Uterus (tissue), 2 donors: ENCODE measurements at regions not wholly inside any gene's neighbourhood (a gene's known extent, or its start where the extent isn't known, plus 50 kb on each side); places are given as distances from the start of the nearest gene placed in this dataset.

ENCODE experiments used
- POLR2A ChIP-seq, 2 donors: fragments of 450-650 bp; IDR thresholded peaks; one replicate each; pipeline ENCODE4 v1.6.1; 2016; ENCODE audit warnings: antibody characterized with exemption in 2 of 2, mild to moderate bottlenecking in 1 of 2, moderate library complexity in 1 of 2
- TF ChIP-seq, protein P1 (sequence below), 4 experiments: fragments of 200-600 bp in 2 of 4; fragments of 450-650 bp in 2 of 4; sonication (generic) in 2 of 4; IDR thresholded peaks; one replicate each; pipeline ENCODE4 v1.5.1; 2016 to 2019; ENCODE audit warnings: antibody characterized with exemption in 4 of 4, mild to moderate bottlenecking in 2 of 4, moderate library complexity in 1 of 4

DNA sequence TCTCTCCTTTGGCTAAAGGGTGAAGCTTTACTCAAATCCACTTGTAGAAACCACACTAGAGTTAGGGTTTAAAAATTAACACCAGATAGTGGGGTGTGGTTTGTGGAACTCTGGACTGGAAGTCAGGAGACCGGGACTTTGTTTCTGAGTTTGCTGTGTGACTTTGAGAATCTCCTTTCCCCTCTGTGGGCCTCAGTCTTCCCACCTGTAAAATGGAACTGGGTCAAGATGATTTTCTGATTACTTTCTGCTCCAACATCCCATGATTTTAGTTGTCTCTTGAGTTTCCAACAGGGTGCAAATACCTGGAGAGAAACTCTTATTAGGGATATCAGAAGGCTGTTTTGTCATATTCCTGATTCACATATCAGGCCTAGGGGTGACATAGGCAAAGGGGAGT lies 301.0 kb downstream of the MIAT start:
- TF ChIP-seq, protein P1, sequence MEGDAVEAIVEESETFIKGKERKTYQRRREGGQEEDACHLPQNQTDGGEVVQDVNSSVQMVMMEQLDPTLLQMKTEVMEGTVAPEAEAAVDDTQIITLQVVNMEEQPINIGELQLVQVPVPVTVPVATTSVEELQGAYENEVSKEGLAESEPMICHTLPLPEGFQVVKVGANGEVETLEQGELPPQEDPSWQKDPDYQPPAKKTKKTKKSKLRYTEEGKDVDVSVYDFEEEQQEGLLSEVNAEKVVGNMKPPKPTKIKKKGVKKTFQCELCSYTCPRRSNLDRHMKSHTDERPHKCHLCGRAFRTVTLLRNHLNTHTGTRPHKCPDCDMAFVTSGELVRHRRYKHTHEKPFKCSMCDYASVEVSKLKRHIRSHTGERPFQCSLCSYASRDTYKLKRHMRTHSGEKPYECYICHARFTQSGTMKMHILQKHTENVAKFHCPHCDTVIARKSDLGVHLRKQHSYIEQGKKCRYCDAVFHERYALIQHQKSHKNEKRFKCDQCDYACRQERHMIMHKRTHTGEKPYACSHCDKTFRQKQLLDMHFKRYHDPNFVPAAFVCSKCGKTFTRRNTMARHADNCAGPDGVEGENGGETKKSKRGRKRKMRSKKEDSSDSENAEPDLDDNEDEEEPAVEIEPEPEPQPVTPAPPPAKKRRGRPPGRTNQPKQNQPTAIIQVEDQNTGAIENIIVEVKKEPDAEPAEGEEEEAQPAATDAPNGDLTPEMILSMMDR (IDR thresholded peaks at IDR 0.05) = no peak
- no peak for TF ChIP-seq POLR2A (IDR thresholded peaks at IDR 0.05)
